ENCODE measurements at regions not wholly inside any gene's neighbourhood (a gene's known extent, or its start where the extent isn't known, plus 50 kb on each side); places are given as distances from the start of the nearest gene placed in this dataset.
"Not testable (repeated sequence)": the region's sequence is repeated elsewhere in the genome, so short reads cannot be mapped to it uniquely, and the experiment has no call there.

DNA sequence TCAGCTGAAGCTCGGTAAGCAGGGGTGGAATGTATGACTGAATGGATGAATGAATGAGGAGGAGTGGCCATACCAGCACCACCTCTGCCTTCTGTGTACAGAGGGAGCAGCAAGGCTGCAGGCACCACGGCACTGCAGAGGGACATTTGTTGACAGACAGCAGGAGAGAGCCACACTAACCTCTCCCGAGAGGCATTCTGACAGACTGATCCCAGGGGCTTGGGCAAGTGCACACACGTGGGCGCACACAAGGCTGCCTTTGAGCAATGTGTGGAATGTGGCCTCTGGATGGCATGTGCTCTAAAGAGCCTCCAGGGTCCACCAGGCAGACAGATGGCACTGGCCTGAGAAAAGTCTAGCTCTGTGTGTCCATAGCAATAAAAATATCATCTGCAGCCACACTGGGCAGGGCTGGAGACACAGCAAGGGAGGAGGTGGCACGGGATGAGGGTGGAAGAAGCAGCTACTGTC lies 111.8 kb downstream of the ACTL7B start:
- Mint-ChIP-seq H3K27me3 (ENCODE audit: unreplicated experiment) (peaks cover 7% of the 10 kb centered on the region), H3K36me3 (ENCODE audit: unreplicated experiment) (peaks cover 2% of the 10 kb centered on the region), H3K9me3 (ENCODE audit: unreplicated experiment) (no peaks in the 10 kb centered on the region), H3K4me1 (ENCODE audit: unreplicated experiment) (peaks cover 19% of the 10 kb centered on the region), H3K27ac (ENCODE audit: unreplicated experiment) (peak overlapping the region; percentile 42), H3K4me3 (ENCODE audit: unreplicated experiment) (no peak overlapping the region)
- peak; percentile 86 for DNase-seq (ENCODE audit: extremely low spot score, unreplicated experiment)
- TF ChIP-seq, protein P1, sequence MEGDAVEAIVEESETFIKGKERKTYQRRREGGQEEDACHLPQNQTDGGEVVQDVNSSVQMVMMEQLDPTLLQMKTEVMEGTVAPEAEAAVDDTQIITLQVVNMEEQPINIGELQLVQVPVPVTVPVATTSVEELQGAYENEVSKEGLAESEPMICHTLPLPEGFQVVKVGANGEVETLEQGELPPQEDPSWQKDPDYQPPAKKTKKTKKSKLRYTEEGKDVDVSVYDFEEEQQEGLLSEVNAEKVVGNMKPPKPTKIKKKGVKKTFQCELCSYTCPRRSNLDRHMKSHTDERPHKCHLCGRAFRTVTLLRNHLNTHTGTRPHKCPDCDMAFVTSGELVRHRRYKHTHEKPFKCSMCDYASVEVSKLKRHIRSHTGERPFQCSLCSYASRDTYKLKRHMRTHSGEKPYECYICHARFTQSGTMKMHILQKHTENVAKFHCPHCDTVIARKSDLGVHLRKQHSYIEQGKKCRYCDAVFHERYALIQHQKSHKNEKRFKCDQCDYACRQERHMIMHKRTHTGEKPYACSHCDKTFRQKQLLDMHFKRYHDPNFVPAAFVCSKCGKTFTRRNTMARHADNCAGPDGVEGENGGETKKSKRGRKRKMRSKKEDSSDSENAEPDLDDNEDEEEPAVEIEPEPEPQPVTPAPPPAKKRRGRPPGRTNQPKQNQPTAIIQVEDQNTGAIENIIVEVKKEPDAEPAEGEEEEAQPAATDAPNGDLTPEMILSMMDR (IDR thresholded peaks at IDR 0.05): no peak

DNA sequence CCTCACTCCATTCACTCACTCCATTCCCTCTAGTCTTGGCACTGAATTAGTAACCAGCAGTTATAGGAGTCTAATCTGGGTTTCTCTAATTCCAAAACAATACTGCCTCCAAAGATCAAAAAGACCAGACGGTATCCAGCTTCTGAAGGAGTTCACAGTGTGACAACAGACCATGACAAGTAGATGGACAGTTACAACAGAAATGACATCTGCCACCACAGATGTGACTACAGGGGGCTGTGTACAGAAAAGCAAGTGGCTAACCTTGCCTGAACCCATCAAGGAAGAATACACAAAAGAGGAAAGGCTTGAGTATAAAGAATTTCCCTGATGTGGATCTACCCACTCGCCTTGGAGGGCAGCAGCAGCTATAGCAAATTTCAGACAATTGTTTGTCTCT lies 112.4 kb downstream of the ACTL7B start:
- no peak for DNase-seq (ENCODE audit: extremely low spot score, unreplicated experiment)
- Mint-ChIP-seq H3K9me3 (ENCODE audit: unreplicated experiment) (no peaks in the 10 kb centered on the region), H3K27ac (ENCODE audit: unreplicated experiment) (no peak overlapping the region), H3K36me3 (ENCODE audit: unreplicated experiment) (peaks cover 2% of the 10 kb centered on the region), H3K27me3 (ENCODE audit: unreplicated experiment) (peaks cover 10% of the 10 kb centered on the region), H3K4me1 (ENCODE audit: unreplicated experiment) (peaks cover 19% of the 10 kb centered on the region), H3K4me3 (ENCODE audit: unreplicated experiment) (no peak overlapping the region)
- TF ChIP-seq, protein P1 (IDR thresholded peaks at IDR 0.05): no peak

DNA sequence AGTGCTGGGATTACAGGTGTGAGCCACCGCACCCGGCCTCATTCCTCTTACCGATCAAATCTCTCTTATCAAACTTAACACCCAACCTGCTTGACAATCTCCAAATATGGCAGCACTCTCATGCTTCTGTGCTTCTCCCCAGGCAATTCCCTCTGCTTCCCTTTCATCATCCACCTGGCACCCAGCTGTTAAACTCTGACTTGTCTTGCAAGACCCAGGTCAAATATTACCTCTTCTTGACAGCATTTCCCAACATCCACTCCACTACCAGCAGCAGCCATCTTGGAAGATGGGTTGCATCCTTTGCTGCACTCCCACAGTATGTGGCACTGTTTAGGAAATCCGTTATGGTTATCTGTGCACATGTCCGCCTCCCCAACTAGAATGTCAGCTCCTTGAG lies 113.6 kb downstream of the ACTL7B start:
- Mint-ChIP-seq H3K36me3 (ENCODE audit: unreplicated experiment) (peaks cover 2% of the 10 kb centered on the region), H3K9me3 (ENCODE audit: unreplicated experiment) (no peaks in the 10 kb centered on the region), H3K4me3 (ENCODE audit: unreplicated experiment) (no peak overlapping the region), H3K27me3 (ENCODE audit: unreplicated experiment) (peaks cover 12% of the 10 kb centered on the region), H3K4me1 (ENCODE audit: unreplicated experiment) (peaks cover 19% of the 10 kb centered on the region), H3K27ac (ENCODE audit: unreplicated experiment) (no peak overlapping the region)
- DNase-seq (ENCODE audit: extremely low spot score, unreplicated experiment): no peak
- TF ChIP-seq, protein P1 (IDR thresholded peaks at IDR 0.05): no peak

DNA sequence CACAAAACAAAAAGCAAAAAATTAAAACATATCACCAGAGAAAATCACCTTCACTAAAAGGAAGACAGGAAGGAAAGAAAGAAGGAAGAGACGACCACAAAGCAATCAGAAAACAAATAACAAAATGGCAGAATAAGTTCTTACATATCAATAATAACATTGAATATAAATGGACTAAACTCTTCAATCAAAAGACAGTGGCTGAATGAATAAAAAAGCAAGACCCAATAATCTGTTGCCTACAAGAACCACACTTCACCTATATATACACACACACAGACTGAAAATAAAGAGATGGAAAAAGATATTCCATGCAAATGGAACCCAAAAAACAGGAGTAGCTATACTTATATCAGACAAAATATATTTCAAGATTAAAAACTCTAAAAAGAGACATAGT lies 124.5 kb downstream of the ACTL7B start:
- Mint-ChIP-seq H3K27me3 (ENCODE audit: unreplicated experiment) (peaks cover 12% of the 10 kb centered on the region), H3K9me3 (ENCODE audit: unreplicated experiment) (peaks cover 11% of the 10 kb centered on the region)
- not testable (repeated sequence) for H3K4me1 Mint-ChIP-seq (ENCODE audit: unreplicated experiment); H3K27ac Mint-ChIP-seq (ENCODE audit: unreplicated experiment); DNase-seq (ENCODE audit: extremely low spot score, unreplicated experiment); H3K4me3 Mint-ChIP-seq (ENCODE audit: unreplicated experiment); H3K36me3 Mint-ChIP-seq (ENCODE audit: unreplicated experiment)

DNA sequence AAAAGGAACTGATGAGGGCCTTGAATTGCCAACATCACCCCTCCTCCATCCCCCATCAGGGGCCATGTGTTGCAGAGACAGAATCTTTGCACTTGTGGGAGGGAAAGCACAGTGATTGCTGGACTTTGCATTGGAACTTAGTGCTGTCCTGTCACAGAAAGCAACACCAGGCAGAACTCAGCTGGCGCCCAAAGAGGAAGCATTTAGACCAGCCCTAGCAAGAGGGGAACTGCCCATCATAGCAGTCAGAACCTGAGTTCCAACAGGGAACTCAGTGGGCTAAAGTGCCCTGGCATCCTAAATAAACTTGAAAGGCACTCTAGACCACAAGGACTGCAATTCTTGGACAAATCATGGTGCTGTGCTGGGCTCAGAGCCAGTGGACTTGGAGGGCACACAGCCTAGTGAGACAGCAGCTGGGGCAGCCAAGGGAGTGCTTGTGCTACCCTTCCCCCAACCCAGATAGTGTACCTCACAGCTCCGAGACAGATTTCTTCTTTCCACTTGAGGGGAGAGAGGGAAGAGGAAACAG lies 128.1 kb downstream of the ACTL7B start:
- Mint-ChIP-seq H3K4me3 (ENCODE audit: unreplicated experiment) (no peak overlapping the region), H3K27me3 (ENCODE audit: unreplicated experiment) (peaks cover 12% of the 10 kb centered on the region), H3K4me1 (ENCODE audit: unreplicated experiment) (peaks cover 1% of the 10 kb centered on the region), H3K27ac (ENCODE audit: unreplicated experiment) (no peak overlapping the region), H3K9me3 (ENCODE audit: unreplicated experiment) (peaks cover 11% of the 10 kb centered on the region), H3K36me3 (ENCODE audit: unreplicated experiment) (no peaks in the 10 kb centered on the region)
- no peak for DNase-seq (ENCODE audit: extremely low spot score, unreplicated experiment)
- TF ChIP-seq, protein P1 (IDR thresholded peaks at IDR 0.05): no peak

DNA sequence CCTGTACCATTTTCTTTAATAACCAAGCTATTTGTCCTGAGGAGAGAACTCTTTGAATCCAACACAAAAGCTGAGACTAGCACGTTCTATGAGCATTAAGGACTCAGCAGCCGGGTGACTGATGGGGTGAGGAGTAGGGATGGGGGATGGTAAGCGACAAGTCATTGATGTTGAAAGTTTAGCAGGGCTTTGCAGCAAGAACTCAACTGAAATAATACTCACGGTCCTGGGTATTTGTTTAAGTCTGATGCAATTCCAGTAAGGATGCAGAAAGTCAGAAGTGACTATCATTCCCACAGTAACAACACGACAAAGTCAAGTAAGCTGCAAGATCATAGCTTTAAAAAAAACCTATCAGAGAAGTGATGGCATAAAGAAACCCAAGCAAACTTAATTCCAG lies 131.1 kb downstream of the ACTL7B start:
- H3K4me3 Mint-ChIP-seq (ENCODE audit: unreplicated experiment): no peak overlapping the region
- no peaks in the 10 kb centered on the region for H3K36me3 Mint-ChIP-seq (ENCODE audit: unreplicated experiment)
- peaks cover 1% of the 10 kb centered on the region for H3K4me1 Mint-ChIP-seq (ENCODE audit: unreplicated experiment)
- H3K27me3 Mint-ChIP-seq (ENCODE audit: unreplicated experiment): peaks cover 17% of the 10 kb centered on the region
- no peaks in the 10 kb centered on the region for H3K9me3 Mint-ChIP-seq (ENCODE audit: unreplicated experiment)
- TF ChIP-seq, protein P1 (IDR thresholded peaks at IDR 0.05): no peak
- DNase-seq (ENCODE audit: extremely low spot score, unreplicated experiment): no peak
- H3K27ac Mint-ChIP-seq (ENCODE audit: unreplicated experiment): no peak overlapping the region

Measured in osteocyte (in vitro differentiated cells).